ENCODE measurements at regions not wholly inside any gene's neighbourhood (a gene's known extent, or its start where the extent isn't known, plus 50 kb on each side); places are given as distances from the start of the nearest gene placed in this dataset.
"Not testable (repeated sequence)": the region's sequence is repeated elsewhere in the genome, so short reads cannot be mapped to it uniquely, and the experiment has no call there.

DNA sequence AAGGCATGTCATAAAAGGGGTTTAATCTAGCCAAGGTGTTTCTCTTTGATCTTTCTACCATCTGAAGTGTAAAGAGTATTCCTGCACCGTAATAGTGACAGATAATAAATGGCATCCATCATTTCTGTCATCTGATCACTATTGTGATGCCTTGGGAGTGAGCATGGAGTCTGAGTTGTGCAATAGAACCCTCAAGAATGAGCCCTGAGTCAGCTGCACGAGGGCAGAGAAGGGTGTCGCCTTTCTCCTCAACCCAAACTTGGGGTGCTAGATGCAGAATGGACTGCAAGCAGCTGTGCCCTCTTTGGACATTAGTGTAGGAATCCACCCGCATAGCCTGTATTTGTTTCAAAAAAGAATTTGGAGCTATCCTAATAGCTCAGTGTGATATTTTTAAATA, 115.2 kb downstream of the ZNF37A start:
- no peak overlapping the region for H3K4me3 ChIP-seq (ENCODE audit: low read length)
- no peak for TF ChIP-seq ZNF274 (IDR thresholded peaks at IDR 0.05; ENCODE audit: low read depth, low read length)

DNA sequence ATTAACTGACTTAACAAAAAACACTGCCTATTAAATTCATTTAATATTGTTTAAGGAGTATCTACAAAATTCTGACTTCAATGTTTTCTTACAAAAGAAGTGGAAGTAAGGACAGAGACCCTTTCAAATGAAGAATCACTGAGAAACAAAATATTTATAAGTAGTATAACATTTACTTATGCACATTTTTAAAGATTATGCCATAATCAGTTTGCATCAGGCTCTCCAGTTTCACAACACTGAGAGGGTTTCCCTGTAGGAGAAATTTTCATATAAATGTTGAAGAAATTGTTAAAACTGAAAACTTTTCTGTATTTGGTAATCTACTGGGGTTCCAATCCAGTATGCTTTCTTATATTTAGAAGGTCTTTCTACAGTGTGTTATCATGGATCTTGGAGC, 115.6 kb downstream of the ZNF37A start:
- H3K4me3 ChIP-seq (ENCODE audit: low read length) = not testable (repeated sequence)

DNA sequence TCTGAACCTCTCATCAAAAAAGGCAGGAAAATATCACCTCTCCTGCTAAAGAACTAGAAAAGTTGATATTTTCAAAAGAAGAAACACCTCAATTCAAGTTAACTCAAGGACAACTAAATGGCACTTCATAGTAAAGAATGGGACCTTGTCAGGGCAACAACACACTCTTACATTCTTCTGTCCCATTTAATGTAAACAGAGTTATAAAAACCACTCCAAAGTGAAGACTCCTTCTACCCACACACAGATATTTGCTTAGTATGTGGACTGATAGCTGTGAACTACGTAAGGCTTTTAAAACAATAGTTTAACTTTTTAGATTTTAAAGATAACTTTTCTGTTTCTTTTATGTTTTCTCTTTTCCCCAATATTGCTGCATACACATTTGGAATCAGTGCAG, 118.3 kb downstream of the ZNF37A start:
- TF ChIP-seq ZNF274 (IDR thresholded peaks at IDR 0.05; ENCODE audit: low read depth, low read length) = no peak
- H3K4me3 ChIP-seq (ENCODE audit: low read length) = no peak overlapping the region

DNA sequence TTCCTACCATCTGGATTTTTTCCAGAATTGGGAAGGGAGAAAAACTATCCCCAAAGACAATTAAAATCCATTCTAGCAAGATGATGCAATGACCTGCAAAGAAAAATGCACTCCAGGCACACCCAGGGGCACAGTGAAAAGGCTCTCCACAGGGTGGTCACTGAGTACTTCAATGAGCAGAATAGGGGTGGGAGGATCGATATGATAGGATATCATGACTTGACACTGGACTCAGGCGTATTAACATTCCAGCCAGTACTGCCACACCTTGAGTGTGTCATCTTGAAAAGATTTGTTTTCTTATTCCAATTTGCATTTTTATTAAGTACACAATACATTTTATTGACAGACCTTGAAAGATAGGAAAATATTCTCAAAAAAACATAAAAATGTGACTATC, 132.2 kb downstream of the ZNF37A start:
- no peak for TF ChIP-seq ZNF274 (IDR thresholded peaks at IDR 0.05; ENCODE audit: low read depth, low read length)

DNA sequence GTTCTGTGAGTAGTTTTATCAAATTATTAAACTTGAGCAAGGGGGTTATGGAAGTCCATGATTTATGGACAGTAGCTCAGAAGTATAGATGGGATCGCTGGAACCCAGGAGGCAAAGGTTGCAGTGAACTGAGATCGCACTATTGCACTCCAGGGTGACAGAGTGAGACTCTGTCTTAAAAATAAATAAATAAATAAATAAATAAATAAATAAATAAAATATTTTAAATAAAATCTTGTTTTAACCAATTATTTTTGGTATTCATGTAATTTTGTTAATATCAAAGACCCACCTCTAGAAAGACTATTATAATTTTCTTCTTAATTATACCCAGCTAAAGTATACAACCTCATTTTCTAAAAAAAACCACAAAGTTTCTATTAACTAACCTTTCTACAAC, 134.3 kb downstream of the ZNF37A start:
- H3K4me3 ChIP-seq (ENCODE audit: low read length) = no peak overlapping the region
- TF ChIP-seq ZNF274 (IDR thresholded peaks at IDR 0.05; ENCODE audit: low read depth, low read length) = no peak

More for the DNA sequence above, 132.2 kb downstream of the ZNF37A start:
- H3K4me3 ChIP-seq (ENCODE audit: low read length) = no peak overlapping the region

DNA sequence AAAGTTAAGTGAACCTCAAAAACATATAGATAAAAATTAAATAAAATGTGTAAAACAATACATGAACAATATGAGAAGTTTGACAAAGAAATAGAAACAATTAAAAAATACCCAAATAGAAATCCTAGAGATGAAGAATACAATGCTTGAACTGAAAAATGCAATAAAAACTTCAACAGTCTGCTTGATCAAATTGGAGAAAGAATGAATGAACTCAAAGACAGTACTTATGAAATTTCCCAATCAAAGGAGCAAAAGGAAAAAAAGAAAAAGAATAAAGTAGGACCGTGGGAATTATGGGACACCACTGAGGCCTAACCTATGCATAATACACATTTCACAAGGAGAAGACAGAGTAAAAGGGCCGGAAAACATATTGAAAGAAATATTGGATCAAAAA, 144.3 kb downstream of the ZNF37A start:
- not testable (repeated sequence) for H3K4me3 ChIP-seq (ENCODE audit: low read length)

DNA sequence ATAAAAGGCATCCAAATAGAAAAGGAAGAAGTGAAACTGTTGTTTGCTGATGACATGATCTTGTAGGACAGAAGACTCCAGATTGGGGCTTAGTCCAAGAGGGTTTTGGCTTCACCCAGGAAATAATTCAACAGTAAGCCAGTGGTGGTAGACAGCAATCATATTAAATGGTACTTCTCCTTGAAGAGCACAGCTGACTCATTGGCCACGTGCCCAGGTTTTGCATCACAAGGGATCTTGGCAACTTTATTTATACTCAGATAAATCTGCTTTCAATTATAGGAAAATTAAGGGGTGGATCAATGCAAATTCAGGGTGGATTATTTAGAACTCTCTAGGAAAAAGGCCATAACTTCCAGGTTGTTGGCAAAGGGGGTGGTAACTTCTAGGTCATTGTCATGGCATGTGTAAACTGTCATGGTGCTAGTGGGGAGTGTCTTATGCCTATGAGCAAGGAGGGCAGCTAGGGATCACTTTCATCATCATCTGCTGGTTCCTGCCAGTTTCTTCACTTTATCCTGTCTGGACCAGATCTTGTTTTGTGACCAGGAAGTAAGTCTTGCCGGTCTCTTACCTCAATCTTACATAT, 148.0 kb downstream of the ZNF37A start:
- H3K4me3 ChIP-seq (ENCODE audit: low read length) = not testable (repeated sequence)

DNA sequence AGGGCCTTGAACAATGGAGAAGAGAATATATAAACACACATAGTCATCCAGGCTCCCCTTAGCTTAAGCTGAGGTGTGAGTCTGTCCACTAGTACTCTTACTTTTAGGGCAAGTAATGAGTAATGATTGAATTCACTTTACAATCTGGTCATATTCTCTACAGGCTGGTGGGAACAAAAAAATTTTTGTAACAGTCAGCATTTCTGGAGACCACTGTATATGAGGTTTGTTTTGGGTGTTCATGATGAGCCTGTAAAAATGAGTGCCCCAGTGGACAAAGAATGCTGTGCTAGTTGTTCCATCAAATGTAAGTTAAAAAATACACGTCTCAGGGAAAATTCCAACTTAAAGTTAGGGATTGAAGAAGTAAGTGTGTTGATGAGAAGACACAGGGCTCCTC, 154.0 kb downstream of the ZNF37A start:
- H3K4me3 ChIP-seq (ENCODE audit: low read length) = not testable (repeated sequence)

DNA sequence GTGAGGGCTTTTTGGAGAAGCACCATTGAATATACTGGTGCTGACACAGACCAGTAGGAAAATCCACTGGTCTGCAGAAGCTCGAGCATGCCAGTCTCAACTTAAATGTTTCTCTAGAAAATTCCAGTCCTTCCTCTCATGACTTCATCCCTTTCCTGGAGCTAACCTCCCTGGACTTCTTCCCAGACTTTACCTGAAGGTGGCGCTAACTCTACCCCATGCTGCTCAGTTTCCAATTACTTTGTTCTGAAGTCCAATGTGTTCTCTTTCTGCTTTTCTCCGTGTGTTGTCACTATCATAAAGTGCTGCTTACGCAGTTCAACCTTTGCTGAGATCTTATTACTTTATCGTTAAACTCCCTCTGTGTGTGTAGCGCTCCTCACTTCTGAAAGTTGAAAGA, 158.4 kb downstream of the ZNF37A start:
- H3K4me3 ChIP-seq (ENCODE audit: low read length) = not testable (repeated sequence)

DNA sequence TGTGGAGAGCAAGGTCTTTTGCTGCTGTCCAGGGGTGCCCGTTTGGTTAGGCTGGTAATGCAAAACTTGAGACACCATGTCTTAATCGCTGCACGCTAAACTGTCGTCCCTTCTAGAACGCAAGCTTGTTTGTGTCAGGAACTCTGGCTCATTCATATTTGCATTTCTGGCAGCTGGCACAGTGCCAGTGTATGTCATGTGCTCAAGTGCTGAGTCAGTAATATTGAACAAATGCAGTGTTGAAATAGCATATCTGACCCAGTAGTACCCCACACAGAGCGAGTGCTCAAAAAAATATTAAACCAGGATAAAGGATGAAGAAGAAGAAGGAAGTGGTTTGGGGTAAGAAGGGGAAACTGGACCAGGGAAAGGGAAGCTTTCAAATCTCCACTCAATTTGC, 173.4 kb downstream of the ZNF37A start:
- not testable (repeated sequence) for H3K4me3 ChIP-seq (ENCODE audit: low read length)

DNA sequence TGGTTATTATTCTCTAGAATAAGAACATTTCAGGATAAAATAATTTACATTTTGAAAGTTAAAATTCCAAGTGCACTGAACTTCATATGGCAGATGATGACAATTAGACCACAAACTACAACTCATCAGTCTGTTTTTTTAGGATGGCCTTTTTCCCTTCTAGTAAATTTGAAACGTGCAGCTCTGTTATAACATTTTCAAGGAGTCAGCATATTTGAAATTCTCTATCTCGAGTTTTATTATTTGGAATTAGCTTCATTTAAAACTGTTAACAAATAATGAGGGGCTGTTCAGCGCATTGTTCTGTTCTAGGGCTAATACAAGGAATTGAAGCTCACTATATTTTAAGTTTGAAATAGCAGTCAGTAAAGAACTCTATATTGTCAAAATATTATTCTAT, 176.9 kb downstream of the ZNF37A start:
- not testable (repeated sequence) for H3K4me3 ChIP-seq (ENCODE audit: low read length)

DNA sequence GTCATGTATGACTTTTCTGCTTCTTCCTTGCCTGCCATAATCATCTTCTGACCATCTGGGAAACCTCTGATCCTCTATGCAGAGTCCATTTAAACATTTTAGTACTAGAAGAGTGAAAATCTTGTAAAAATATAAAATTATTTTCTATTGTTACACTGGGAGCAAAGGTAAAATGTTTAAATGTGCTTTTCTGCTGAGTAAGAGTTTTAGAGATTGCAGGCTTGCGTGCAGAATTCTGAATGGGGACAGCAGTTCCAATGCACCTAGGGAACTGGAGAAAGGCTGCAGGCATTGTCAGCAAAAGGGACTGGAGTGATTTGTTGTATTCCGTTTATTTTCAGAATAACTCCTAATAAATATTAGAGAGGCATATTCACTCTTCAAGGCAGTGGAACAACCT, 180.7 kb downstream of the ZNF37A start:
- H3K4me3 ChIP-seq (ENCODE audit: low read length) = not testable (repeated sequence)

DNA sequence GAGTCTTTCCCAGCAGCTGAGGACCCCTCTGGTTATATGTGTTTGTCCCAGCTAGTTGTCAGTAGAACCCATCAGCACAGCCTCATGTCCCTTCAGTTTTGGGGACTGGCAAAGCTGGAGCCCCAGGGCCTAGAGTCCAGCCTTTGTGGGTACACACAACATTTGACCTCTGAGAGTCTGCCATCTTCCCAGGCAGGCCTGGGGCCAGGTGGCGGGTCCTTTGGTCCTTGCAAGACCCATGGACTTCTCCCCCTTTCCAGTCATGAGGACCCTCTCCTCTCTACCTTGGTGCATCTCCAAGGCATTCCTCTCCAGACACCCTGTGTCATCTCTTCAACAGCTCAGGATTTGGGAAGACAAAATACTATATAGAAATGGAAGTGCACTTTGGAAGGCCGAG, 198.4 kb downstream of the ZNF37A start:
- not testable (repeated sequence) for H3K4me3 ChIP-seq (ENCODE audit: low read length)

DNA sequence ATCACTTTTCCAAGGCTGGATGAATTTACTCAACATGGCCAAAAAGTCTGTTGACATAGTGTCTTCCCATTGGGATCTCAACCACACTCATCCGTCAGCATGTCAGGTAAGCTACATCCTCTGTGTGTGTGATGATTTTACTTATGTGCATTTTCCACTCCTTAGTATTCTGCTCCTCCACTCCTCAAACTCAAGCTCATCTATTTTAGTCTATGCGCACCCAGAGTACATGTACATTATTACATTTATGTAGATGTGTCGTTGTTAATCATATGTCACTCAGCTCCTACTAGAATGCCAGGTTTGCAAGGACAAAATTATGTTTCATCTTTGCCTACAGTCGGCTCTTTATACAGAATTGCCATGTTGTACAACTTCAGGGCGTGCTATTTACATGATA, 216.0 kb downstream of the ZNF37A start:
- not testable (repeated sequence) for H3K4me3 ChIP-seq (ENCODE audit: low read length)

DNA sequence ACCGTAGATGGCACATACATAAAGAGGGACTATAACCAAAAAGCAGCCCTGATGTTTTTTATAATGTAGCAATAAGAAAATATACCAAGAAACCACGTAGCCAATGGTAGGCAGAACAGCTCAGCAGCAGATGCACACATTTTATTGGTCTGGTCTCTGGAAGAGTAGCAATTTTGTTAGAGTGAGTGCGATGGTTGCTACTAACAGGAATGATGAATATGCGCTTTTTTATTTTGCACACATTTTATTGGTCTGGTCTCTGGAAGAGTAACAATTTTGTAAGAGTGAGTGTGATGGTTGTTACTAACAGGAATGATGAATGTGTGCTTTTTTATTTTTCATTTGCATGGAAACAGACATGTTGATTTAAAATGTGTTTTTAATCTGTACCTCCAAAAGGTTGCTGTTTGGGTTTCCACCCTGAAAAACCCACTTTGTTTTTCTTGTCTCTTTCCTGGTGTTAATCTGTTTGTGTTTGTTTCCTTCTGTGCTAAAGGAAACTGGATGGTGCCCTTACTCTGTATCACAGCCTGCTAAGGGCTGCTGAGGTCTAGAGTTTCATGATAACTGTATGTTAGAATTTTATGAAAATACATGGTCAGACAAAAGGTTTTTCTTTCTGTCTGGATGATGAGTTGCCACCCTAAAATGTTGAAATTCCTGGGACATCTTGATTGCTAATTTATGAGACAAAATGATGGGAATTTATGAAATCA, 221.1 kb downstream of the ZNF37A start:
- not testable (repeated sequence) for H3K4me3 ChIP-seq (ENCODE audit: low read length)

DNA sequence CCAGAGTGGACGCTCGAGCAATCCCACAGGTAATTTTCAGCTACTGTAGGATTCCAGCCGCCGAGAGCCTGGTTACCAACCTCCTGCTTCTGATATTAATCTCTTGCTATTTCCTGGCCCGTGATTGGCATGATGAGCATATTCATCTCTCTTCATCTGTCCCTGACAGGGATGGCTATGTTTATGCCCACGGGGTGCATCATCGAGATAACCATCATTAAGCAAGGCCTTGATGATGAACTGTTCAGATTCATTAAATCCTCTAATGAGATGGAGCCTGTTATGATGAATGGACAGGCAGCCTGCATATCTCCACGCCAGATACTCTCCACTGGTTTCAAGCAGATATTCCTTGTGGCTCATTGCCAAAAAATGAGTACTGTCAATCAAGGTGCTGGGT, 227.3 kb downstream of the ZNF37A start:
- H3K4me3 ChIP-seq (ENCODE audit: low read length) = not testable (repeated sequence)

DNA sequence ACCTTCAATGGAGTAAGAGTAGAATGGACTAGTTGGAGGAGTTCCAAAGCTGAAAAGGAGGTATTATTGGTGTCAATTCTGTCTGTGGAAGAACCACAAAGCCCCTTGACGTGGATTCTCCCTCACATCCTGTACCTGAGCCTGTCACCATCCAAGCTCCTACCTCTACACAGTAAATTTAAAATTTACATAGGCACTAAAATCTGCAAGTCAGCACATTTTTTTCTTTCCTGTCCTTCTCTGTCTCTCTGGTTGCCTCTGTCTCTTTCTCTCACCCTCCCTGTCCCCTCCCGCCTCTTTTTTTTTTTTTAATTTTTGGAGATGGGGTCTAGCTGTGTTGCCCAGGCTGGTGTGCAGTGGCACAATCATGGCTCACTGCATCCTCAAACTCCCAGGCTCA, 236.2 kb downstream of the ZNF37A start:
- not testable (repeated sequence) for H3K4me3 ChIP-seq (ENCODE audit: low read length)

DNA sequence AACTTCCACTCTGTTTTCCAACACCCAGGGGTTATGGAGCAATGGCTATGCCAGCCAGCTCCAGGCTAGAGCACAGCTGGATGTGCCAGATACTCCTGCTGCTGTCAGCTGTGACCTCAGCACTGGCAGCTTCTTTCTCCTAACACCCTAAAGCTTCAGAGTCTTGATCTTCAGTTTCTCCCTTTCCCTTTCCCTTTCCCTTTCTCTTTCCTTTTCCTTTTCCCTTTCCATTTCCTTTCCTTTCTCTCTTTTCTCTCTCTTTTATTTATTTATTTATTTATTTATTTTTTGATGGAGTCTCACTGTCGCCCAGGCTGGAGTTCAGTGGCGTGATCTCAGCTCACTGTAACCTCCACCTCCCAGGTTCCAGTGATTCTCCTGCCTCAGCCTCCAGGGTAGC, 237.0 kb downstream of the ZNF37A start:
- H3K4me3 ChIP-seq (ENCODE audit: low read length) = not testable (repeated sequence)

DNA sequence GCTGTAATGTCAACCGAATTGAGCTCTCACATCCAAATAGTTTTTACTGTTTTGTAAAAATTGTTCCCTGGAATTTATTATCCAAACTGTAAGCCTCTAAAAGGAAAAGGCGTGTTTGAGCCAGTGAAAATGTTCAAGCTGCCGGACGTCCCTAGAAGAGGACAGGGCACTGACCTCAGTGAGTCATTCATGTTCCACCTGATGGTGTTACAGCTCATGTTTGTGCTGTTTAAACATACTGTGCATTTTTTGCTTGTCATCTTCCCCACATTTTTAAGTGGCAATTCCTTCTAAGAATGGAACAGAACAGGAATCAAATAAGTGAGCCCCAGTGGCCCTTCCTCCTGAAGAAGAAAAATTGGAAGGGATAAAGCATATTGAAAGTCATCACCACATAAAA, 239.6 kb downstream of the ZNF37A start:
- H3K4me3 ChIP-seq (ENCODE audit: low read length) = not testable (repeated sequence)

DNA sequence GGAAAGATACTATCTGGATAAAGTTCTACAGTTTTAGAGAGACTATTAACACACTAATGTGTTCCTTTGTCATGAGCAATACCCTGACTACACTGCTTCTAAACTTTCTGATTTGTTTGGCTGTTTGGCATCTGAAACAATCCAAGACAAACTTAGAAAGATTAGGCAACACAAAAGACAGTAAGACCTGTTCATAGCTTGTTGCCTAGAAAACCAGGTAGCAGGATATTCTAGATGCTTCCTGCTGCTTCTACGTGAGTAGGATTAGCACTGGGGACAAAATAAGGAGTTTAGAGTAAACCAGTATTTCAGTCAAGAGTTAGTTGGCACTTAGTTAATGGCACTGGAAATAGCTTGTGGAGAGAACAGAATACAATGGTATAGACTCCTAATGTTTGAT, 256.5 kb downstream of the ZNF37A start:
- not testable (repeated sequence) for H3K4me3 ChIP-seq (ENCODE audit: low read length)

DNA sequence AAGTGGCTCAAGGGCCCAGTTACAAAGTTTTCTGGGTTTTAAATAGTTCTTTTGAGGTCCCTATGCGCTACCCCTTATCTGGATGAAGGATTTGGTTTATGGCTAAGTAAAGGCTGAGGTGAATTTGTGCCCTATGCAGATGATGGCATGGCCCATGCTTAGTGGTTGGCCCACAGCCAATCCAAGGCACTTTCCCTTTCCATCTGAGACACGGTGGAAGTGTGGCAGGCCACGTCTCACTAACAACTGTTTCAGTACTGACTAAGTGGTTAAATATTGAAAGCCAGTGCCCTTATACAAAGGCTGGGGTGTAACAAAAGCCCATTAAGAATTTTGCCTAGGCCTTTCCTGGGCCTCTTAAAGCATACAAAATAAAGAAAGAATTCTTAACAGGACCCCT, 260.3 kb downstream of the ZNF37A start:
- H3K4me3 ChIP-seq (ENCODE audit: low read length) = not testable (repeated sequence)

DNA sequence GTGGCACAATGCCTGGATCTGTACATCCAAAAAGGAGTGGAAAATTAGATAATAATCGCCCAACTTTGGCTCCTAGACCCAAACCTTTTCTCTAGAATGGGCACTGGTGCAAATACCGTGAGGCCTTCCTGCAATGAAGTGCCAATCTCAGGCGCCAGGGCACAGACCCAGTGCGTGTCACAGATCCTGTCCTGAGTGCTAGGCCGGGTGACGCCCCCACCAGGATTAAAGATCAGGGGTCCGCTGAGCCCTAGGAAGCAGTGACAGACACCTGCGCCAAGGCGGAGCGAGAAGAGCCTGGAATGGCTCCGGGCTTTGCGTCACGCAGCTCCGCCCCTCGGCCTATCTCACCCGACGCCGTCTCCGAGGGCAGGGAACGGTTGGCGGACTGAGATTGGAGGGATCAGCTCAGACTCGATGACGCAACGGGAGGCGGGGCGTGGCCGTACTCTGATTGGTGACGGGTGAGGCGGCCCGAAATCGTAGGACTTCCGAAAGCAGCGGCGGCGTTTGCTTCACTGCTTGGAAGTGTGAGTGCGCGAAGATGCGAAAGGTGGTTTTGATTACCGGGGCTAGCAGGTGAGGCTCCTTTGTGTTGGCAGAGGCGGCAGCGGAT, 261.9 kb downstream of the ZNF37A start:
- H3K4me3 ChIP-seq (ENCODE audit: low read length) = peak overlapping the region; percentile 84; the same call in 1 of the 2 replicates

Data from GM08714 (cell line).